ENCODE measurements at regions not wholly inside any gene's neighbourhood (a gene's known extent, or its start where the extent isn't known, plus 50 kb on each side); places are given as distances from the start of the nearest gene placed in this dataset.

GRCh38 chr1:78792756-78793155 is 143.1 kb downstream of the IFI44 start:
- TF ChIP-seq MAFF (IDR thresholded peaks at IDR 0.05; ENCODE audit: low read length) (no peak), IRF2 (CRISPR knock-in tag; IDR thresholded peaks at IDR 0.05) (no peak), RAD21 (CRISPR knock-in tag; conservative IDR thresholded peaks at IDR 0.05 in 1 of 2, IDR thresholded peaks at IDR 0.05 in 1 of 2) (no peak), FOXA3 (CRISPR knock-in tag; conservative IDR thresholded peaks at IDR 0.05 in 1 of 2, IDR thresholded peaks at IDR 0.05 in 1 of 2) (no peak), ZNF57 (CRISPR knock-in tag; IDR thresholded peaks at IDR 0.05) (no peak), ZNF398 (CRISPR knock-in tag; IDR thresholded peaks at IDR 0.05) (no peak), REST (IDR thresholded peaks at IDR 0.05; ENCODE audit: borderline replicate concordance) (no peak), REST (CRISPR knock-in tag; IDR thresholded peaks at IDR 0.05; ENCODE audit: low read depth) (no peak), PKNOX1 (IDR thresholded peaks at IDR 0.05) (no peak), MGA (IDR thresholded peaks at IDR 0.05) (no peak)
